ENCODE measurements at regions not wholly inside any gene's neighbourhood (a gene's known extent, or its start where the extent isn't known, plus 50 kb on each side); places are given as distances from the start of the nearest gene placed in this dataset.
A peak's percentile ranks its signal among the peaks of the same experiment; 100 is the strongest.

DNA sequence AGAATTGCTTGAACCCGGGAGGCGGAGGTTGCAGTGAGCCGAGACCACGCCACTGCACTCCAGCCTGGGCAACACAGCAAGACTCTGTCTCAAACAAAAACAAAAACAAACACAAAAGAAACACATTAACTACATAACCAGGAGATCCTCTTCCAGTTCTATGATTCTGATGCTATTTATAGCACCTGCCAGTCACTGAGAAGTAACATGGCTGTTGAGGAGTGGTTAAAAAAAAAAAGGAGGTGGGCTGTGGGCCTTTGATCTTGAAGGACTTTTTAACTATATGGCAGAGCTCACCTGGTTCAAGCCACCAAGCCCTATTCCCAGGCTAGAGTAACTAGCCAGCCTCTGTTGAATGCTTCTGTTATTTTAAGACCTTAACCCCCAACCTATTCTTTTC, 148.8 kb downstream of the ZBTB18 start:
- no peaks in the 10 kb centered on the region for H3K4me1 ChIP-seq (replicated peaks in 1 of 2)
- no peak overlapping the region for H3K4me3 ChIP-seq
- H3K36me3 ChIP-seq (replicated peaks in 1 of 2), result no peaks in the 10 kb centered on the region
- no peaks in the 10 kb centered on the region for H3K27me3 ChIP-seq
- intact Hi-C loops (cut with DNase I), result no loop called here
- DNase-seq, result no peak
- no peak overlapping the region for H3K27ac ChIP-seq
- no peak for TF ChIP-seq CTCF (IDR thresholded peaks at IDR 0.05)
- TF ChIP-seq POLR2A (IDR thresholded peaks at IDR 0.05), result no peak
- no peaks in the 10 kb centered on the region for H3K9me3 ChIP-seq (replicated peaks in 1 of 3)
- WGBS, 4 donors, result 86 to 99% (median 97%) methylated on average over 4 of the region's 4 CpGs

DNA sequence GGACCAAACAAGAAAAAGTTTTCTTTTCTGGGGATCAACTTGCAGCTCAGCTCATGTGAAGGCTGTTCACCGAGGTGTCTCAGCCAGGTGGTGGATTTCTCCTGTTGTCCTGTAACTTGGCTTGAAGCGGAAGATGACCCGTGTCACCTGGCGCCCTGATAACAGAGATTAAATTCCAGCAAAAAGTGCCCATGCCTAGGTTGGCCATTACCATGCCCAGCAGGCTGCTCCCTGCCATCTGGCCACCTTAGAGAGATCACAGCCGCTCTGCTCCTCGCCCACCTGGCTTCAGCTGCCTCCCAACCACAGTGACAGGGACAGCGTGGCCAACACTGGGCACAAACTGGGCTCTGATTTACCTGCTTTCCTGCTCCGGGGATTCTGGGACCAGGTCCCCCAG, 149.5 kb downstream of the ZBTB18 start:
- intact Hi-C loops (cut with DNase I), result no loop called here
- no peak overlapping the region for H3K4me3 ChIP-seq
- H3K9me3 ChIP-seq (replicated peaks in 1 of 3), result no peaks in the 10 kb centered on the region
- 90 to 95% (median 94%) methylated on average over 8 of the region's 8 CpGs for WGBS, 4 donors
- no peak for DNase-seq
- H3K27ac ChIP-seq, result no peak overlapping the region
- H3K27me3 ChIP-seq, result no peaks in the 10 kb centered on the region
- H3K36me3 ChIP-seq (replicated peaks in 1 of 2), result no peaks in the 10 kb centered on the region
- no peak for TF ChIP-seq POLR2A (IDR thresholded peaks at IDR 0.05)
- no peak for TF ChIP-seq CTCF (IDR thresholded peaks at IDR 0.05)
- H3K4me1 ChIP-seq (replicated peaks in 1 of 2), result no peaks in the 10 kb centered on the region

DNA sequence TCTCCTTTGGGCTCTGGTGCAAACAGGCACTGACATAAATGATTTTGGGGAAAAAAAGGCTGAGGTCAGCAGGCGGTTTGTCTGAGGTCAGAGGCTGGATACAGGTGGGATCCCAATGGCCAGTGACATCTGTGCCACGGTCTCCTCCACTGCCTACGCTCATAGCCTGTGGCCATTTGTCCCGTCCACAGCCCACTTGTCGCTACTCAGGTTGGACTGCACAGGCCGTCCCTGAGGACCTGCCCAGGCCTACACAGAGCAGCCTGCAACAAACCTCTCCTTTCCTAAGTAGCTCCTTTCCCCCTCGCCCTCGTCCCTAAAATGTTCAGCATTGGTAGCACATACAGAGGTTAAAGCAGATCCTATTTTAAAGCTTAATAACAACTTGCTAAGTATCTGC, 150.7 kb downstream of the ZBTB18 start:
- H3K36me3 ChIP-seq (replicated peaks in 1 of 2), result no peaks in the 10 kb centered on the region
- no peaks in the 10 kb centered on the region for H3K4me1 ChIP-seq (replicated peaks in 1 of 2)
- WGBS, 4 donors, result 79 to 94% (median 86%) methylated on average over 8 of the region's 8 CpGs
- H3K9me3 ChIP-seq (replicated peaks in 1 of 3), result no peaks in the 10 kb centered on the region
- no peak overlapping the region for H3K4me3 ChIP-seq
- no peaks in the 10 kb centered on the region for H3K27me3 ChIP-seq
- no peak overlapping the region for H3K27ac ChIP-seq
- no peak for DNase-seq
- intact Hi-C loops (cut with DNase I), result no loop called here
- TF ChIP-seq CTCF (IDR thresholded peaks at IDR 0.05) (no peak), POLR2A (IDR thresholded peaks at IDR 0.05) (no peak)

DNA sequence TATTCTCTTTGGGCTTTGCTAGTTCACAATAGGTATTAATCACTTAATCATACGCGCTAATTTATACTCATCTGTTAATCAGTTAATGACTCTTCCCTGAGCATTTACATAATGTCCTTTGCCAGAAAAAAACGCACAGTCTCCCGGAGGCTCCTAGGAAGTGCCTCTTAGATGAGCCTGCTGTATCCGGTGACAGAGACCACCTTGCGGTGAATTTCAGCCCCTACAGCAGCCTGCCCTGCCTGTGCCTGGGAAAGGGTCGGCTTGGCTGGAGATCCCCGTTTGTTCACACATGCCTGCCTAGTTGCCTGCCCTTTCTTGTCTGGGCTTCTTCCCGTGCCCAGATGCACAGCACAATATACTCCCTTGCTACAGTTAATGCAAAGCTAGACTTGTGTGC, 152.9 kb downstream of the ZBTB18 start:
- Histone ChIP-seq H3K4me1 (replicated peaks in 1 of 2) (no peaks in the 10 kb centered on the region), H3K27me3 (no peaks in the 10 kb centered on the region), H3K4me3 (no peak overlapping the region), H3K27ac (no peak overlapping the region), H3K9me3 (replicated peaks in 1 of 3) (no peaks in the 10 kb centered on the region), H3K36me3 (replicated peaks in 1 of 2) (no peaks in the 10 kb centered on the region)
- 78 to 85% (median 82%) methylated on average over 7 to 9 of the region's 9 CpGs for WGBS, 4 donors
- no peak for TF ChIP-seq POLR2A (IDR thresholded peaks at IDR 0.05)
- no peak for TF ChIP-seq CTCF (IDR thresholded peaks at IDR 0.05)
- intact Hi-C loops (cut with DNase I), result no loop called here
- peak in 1 of 7 donors; percentile 2 for DNase-seq
